ENCODE measurements at regions not wholly inside any gene's neighbourhood (a gene's known extent, or its start where the extent isn't known, plus 50 kb on each side); places are given as distances from the start of the nearest gene placed in this dataset.

DNA sequence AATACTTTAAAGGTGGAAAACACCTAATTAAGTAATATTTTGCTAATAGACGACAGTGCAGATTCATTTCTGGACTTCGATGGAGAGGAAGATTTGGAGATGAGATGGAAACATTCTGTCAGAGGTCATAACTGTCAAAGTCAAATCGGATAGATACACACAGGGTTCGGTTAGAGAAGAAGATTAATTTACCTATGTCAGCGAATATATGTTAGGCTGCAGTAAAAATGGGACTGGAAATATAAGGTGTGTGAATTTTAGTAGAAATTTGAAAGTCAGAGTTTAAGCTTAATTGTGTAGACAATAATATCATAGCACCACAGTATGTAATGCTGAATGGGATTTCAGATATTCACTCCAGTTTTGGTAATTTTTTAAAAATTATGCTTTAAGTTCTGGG, 1020.3 kb upstream of the ACO1 start:
- TF ChIP-seq CTCF (conservative IDR thresholded peaks at IDR 0.05; ENCODE audit: low read length) (no peak), EZH2phosphoT487 (IDR thresholded peaks at IDR 0.05; ENCODE audit: borderline replicate concordance) (no peak)

All from Loucy (cell line).